ENCODE measurements at regions not wholly inside any gene's neighbourhood (a gene's known extent, or its start where the extent isn't known, plus 50 kb on each side); places are given as distances from the start of the nearest gene placed in this dataset.

DNA sequence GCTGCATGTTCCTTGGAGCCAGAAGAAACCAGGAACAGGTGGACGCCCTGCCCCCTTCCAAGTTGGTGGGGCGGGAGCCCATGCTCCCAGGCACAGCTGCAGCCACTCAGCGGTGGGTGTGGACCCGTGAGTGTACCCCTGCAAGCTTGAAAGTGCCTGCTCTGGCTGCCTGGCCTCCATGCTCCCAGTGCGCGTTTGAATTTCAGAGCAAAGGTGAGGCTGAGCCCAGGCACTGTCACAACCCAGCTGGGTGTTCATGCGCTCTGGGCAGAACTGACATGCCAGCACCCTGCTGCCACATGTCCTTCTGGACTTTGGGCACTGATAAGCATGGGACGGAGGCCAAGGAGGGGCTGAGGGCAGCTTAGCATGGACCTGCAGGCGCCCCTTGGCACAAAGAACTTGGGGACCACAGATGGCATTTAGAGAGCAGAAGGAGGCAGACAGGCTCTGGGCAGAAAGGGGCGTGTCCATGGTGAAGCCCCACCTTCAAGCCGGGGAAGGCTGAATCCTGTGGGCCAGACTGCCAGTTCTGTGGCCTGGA, 402.0 kb upstream of the NRG3 start:
- no peak overlapping the region for H3K4me2 ChIP-seq (ENCODE audit: low read depth, low read length)
- no peak overlapping the region for H3K4me3 ChIP-seq (replicated peaks in 1 of 3; ENCODE audit: insufficient read depth in 1 of 3, low read depth in 2 of 3, low read length in 3 of 3)
- ChIA-PET POLR2A (no interaction called here), CTCF (ENCODE audit: low intra/inter-chr PET ratio, low total read pairs) (no interaction called here)
- DNase-seq (ENCODE audit: low spot score) (no peak), FAIRE-seq (no peak), ATAC-seq (no peak)
- H3K79me2 ChIP-seq (ENCODE audit: insufficient read depth, low read length): no peaks in the 10 kb centered on the region
- H3K9ac ChIP-seq (ENCODE audit: insufficient read depth, low read depth, low read length): no peak overlapping the region
- no peaks in the 10 kb centered on the region for H3K27me3 ChIP-seq (ENCODE audit: control insufficient read depth in 1 of 2, insufficient read depth in 2 of 2, low read length in 2 of 2)
- H2AFZ ChIP-seq (ENCODE audit: low read length): no peak overlapping the region
- no peaks in the 10 kb centered on the region for H3K36me3 ChIP-seq (replicated peaks in 1 of 2; ENCODE audit: control insufficient read depth in 1 of 2, insufficient read depth in 2 of 2, low read length in 2 of 2)
- no peaks in the 10 kb centered on the region for H3K4me1 ChIP-seq (ENCODE audit: insufficient read depth, low read length)
- in situ Hi-C loops (cut with HindIII; ENCODE audit: extremely low pct_ligation_motif_present, low pct_unique_long_range_greater_than_20kb): no loop called here
- no TSS peak for BruUV-seq (replicated peaks)
- no peak overlapping the region for H3K27ac ChIP-seq (ENCODE audit: extremely low read length, insufficient read depth, low read length)
- WGBS (ENCODE audit: low lambda C conversion rate): no CpG with 5 or more reads among the region's 11 CpGs
- H4K20me1 ChIP-seq (ENCODE audit: insufficient read depth, low read length): no peaks in the 10 kb centered on the region
- intact Hi-C loops (cut with micrococcal nuclease; ENCODE audit: unreplicated experiment): no loop called here
- peaks cover 91% of the 10 kb centered on the region for H3K9me3 ChIP-seq (ENCODE audit: low read length)
- TF ChIP-seq, protein P1, sequence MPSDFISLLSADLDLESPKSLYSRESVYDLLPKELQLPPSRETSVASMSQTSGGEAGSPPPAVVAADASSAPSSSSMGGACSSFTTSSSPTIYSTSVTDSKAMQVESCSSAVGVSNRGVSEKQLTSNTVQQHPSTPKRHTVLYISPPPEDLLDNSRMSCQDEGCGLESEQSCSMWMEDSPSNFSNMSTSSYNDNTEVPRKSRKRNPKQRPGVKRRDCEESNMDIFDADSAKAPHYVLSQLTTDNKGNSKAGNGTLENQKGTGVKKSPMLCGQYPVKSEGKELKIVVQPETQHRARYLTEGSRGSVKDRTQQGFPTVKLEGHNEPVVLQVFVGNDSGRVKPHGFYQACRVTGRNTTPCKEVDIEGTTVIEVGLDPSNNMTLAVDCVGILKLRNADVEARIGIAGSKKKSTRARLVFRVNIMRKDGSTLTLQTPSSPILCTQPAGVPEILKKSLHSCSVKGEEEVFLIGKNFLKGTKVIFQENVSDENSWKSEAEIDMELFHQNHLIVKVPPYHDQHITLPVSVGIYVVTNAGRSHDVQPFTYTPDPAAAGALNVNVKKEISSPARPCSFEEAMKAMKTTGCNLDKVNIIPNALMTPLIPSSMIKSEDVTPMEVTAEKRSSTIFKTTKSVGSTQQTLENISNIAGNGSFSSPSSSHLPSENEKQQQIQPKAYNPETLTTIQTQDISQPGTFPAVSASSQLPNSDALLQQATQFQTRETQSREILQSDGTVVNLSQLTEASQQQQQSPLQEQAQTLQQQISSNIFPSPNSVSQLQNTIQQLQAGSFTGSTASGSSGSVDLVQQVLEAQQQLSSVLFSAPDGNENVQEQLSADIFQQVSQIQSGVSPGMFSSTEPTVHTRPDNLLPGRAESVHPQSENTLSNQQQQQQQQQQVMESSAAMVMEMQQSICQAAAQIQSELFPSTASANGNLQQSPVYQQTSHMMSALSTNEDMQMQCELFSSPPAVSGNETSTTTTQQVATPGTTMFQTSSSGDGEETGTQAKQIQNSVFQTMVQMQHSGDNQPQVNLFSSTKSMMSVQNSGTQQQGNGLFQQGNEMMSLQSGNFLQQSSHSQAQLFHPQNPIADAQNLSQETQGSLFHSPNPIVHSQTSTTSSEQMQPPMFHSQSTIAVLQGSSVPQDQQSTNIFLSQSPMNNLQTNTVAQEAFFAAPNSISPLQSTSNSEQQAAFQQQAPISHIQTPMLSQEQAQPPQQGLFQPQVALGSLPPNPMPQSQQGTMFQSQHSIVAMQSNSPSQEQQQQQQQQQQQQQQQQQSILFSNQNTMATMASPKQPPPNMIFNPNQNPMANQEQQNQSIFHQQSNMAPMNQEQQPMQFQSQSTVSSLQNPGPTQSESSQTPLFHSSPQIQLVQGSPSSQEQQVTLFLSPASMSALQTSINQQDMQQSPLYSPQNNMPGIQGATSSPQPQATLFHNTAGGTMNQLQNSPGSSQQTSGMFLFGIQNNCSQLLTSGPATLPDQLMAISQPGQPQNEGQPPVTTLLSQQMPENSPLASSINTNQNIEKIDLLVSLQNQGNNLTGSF (CRISPR knock-in tag; IDR thresholded peaks at IDR 0.05): no peak
- no peak for TF ChIP-seq CBX2 (IDR thresholded peaks at IDR 0.05; ENCODE audit: low read depth, low read length)
- no peak for TF ChIP-seq CBX2 (CRISPR knock-in tag; IDR thresholded peaks at IDR 0.05; ENCODE audit: low read depth)
- no peak for TF ChIP-seq DR1 (CRISPR knock-in tag; IDR thresholded peaks at IDR 0.05)
- TF ChIP-seq NFKBIZ (CRISPR knock-in tag; IDR thresholded peaks at IDR 0.05): no peak
- TF ChIP-seq, protein P2, sequence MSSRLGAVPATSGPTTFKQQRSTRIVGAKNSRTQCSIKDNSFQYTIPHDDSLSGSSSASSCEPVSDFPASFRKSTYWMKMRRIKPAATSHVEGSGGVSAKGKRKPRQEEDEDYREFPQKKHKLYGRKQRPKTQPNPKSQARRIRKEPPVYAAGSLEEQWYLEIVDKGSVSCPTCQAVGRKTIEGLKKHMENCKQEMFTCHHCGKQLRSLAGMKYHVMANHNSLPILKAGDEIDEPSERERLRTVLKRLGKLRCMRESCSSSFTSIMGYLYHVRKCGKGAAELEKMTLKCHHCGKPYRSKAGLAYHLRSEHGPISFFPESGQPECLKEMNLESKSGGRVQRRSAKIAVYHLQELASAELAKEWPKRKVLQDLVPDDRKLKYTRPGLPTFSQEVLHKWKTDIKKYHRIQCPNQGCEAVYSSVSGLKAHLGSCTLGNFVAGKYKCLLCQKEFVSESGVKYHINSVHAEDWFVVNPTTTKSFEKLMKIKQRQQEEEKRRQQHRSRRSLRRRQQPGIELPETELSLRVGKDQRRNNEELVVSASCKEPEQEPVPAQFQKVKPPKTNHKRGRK (CRISPR knock-in tag; IDR thresholded peaks at IDR 0.05): no peak
- TF ChIP-seq, protein P3, sequence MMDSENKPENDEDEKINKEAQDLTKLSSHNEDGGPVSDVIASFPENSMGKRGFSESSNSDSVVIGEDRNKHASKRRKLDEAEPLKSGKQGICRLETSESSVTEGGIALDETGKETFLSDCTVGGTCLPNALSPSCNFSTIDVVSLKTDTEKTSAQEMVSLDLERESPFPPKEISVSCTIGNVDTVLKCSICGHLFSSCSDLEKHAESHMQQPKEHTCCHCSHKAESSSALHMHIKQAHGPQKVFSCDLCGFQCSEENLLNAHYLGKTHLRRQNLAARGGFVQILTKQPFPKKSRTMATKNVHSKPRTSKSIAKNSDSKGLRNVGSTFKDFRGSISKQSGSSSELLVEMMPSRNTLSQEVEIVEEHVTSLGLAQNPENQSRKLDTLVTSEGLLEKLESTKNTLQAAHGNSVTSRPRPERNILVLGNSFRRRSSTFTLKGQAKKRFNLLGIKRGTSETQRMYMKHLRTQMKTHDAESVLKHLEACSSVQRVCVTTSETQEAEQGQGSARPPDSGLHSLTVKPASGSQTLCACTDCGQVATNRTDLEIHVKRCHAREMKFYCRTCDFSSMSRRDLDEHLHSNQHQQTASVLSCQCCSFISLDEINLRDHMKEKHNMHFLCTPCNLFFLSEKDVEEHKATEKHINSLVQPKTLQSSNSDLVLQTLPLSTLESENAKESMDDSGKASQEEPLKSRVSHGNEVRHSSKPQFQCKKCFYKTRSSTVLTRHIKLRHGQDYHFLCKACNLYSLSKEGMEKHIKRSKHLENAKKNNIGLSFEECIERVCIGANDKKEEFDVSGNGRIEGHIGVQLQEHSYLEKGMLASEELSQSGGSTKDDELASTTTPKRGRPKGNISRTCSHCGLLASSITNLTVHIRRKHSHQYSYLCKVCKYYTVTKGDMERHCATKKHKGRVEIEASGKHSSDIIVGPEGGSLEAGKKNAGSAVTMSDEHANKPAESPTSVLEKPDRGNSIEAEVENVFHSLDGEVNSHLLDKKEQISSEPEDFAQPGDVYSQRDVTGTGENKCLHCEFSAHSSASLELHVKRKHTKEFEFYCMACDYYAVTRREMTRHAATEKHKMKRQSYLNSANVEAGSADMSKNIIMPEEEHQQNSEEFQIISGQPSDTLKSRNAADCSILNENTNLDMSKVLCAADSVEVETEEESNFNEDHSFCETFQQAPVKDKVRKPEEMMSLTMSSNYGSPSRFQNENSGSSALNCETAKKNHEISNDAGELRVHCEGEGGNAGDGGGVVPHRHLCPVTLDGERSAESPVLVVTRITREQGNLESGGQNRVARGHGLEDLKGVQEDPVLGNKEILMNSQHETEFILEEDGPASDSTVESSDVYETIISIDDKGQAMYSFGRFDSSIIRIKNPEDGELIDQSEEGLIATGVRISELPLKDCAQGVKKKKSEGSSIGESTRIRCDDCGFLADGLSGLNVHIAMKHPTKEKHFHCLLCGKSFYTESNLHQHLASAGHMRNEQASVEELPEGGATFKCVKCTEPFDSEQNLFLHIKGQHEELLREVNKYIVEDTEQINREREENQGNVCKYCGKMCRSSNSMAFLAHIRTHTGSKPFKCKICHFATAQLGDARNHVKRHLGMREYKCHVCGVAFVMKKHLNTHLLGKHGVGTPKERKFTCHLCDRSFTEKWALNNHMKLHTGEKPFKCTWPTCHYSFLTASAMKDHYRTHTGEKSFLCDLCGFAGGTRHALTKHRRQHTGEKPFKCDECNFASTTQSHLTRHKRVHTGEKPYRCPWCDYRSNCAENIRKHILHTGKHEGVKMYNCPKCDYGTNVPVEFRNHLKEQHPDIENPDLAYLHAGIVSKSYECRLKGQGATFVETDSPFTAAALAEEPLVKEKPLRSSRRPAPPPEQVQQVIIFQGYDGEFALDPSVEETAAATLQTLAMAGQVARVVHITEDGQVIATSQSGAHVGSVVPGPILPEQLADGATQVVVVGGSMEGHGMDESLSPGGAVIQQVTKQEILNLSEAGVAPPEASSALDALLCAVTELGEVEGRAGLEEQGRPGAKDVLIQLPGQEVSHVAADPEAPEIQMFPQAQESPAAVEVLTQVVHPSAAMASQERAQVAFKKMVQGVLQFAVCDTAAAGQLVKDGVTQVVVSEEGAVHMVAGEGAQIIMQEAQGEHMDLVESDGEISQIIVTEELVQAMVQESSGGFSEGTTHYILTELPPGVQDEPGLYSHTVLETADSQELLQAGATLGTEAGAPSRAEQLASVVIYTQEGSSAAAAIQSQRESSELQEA (CRISPR knock-in tag; IDR thresholded peaks at IDR 0.05; ENCODE audit: not compliant biosample characterization): no peak
- no peak for TF ChIP-seq AGO2 (optimal IDR thresholded peaks at IDR 0.05; ENCODE audit: low read depth, low read length)
- TF ChIP-seq NR2C2 (CRISPR knock-in tag; IDR thresholded peaks at IDR 0.05; ENCODE audit: borderline replicate concordance): no peak
- TF ChIP-seq ZBTB1 (CRISPR knock-in tag; IDR thresholded peaks at IDR 0.05; ENCODE audit: borderline replicate concordance): no peak

Measured in HepG2 (cell line).